CD14-positive monocyte (primary cell): ENCODE measurements at regions not wholly inside any gene's neighbourhood (a gene's known extent, or its start where the extent isn't known, plus 50 kb on each side); places are given as distances from the start of the nearest gene placed in this dataset.

Experiments used
- DNase-seq, 3 donors: peaks; one replicate each; pipeline ENCODE4 v3.0.0-alpha.2; 2011 to 2022
- H2AFZ ChIP-seq: 2 replicates; pipeline ENCODE4 v1.6.0; 2012; ENCODE audit warnings: mild to moderate bottlenecking, low read depth, low read length, inconsistent platforms; ENCODE audit not compliant: insufficient read depth, poor library complexity, severe bottlenecking
- H3K27ac ChIP-seq, 2 donors: 1 replicate in 1 of 2; 2 replicates in 1 of 2; pipeline ENCODE4 v1.5.1; 2012 to 2013; ENCODE audit warnings: low read length in 2 of 2, control low read depth in 1 of 2, inconsistent platforms in 1 of 2, low read depth in 1 of 2, mild to moderate bottlenecking in 1 of 2
- H3K27me3 ChIP-seq, 2 donors: one replicate each; pipeline versions ENCODE4 v1.6.0 to v1.6.1; 2011 to 2013; ENCODE audit warnings: low read length in 2 of 2; ENCODE audit not compliant: control insufficient read depth in 2 of 2, insufficient read depth in 2 of 2
- H3K36me3 ChIP-seq, 2 donors: replicated peaks in 1 of 2; 1 replicate in 1 of 2; 2 replicates in 1 of 2; pipeline versions ENCODE4 v1.5.1 to v1.6.1; 2012 to 2013; ENCODE audit warnings: low read length in 2 of 2, control low read depth in 1 of 2, inconsistent platforms in 1 of 2, mild to moderate bottlenecking in 1 of 2; ENCODE audit not compliant: insufficient read depth in 2 of 2, control insufficient read depth in 1 of 2
- H3K4me1 ChIP-seq, 2 donors: 1 replicate in 1 of 2; 2 replicates in 1 of 2; pipeline versions ENCODE4 v1.5.1 to v1.6.1; 2012 to 2013; ENCODE audit warnings: low read length in 2 of 2, control low read depth in 1 of 2, inconsistent platforms in 1 of 2, mild to moderate bottlenecking in 1 of 2, moderate library complexity in 1 of 2; ENCODE audit not compliant: insufficient read depth in 2 of 2, control insufficient read depth in 1 of 2
- H3K4me2 ChIP-seq: replicated peaks from 2 replicates; pipeline ENCODE3; 2012; ENCODE audit warnings: low read length, moderate library complexity, mild to moderate bottlenecking; ENCODE audit not compliant: poor library complexity, severe bottlenecking; ENCODE audit errors: extremely low read depth
- H3K4me3 ChIP-seq, 3 experiments: fragments of 200-600 bp in 1 of 3; sonication (generic) in 1 of 3; replicated peaks in 1 of 3; 1 replicate in 2 of 3; 2 replicates in 1 of 3; pipeline ENCODE4 v1.5.1; 2011 to 2013; ENCODE audit warnings: low read length in 3 of 3, mild to moderate bottlenecking in 3 of 3, control low read depth in 2 of 3, low read depth in 2 of 3, inconsistent platforms in 1 of 3, moderate library complexity in 1 of 3
- H3K79me2 ChIP-seq: 2 replicates; pipeline ENCODE4 v1.6.0; 2012; ENCODE audit warnings: mild to moderate bottlenecking, control low read depth, inconsistent platforms, low read length, moderate library complexity; ENCODE audit not compliant: insufficient read depth
- H3K9ac ChIP-seq: 2 replicates; pipeline ENCODE4 v1.6.0; 2017; ENCODE audit warnings: low read length, mild to moderate bottlenecking; ENCODE audit not compliant: insufficient read depth, poor library complexity, severe bottlenecking
- H3K9me3 ChIP-seq, 2 donors: replicated peaks in 1 of 2; 1 replicate in 1 of 2; 2 replicates in 1 of 2; pipeline versions ENCODE4 v1.5.1 to v1.6.1; 2012 to 2013; ENCODE audit warnings: low read length in 2 of 2, control low read depth in 1 of 2; ENCODE audit not compliant: control insufficient read depth in 1 of 2, insufficient read depth in 1 of 2
- H4K20me1 ChIP-seq: 2 replicates; pipeline ENCODE4 v1.6.0; 2012; ENCODE audit warnings: mild to moderate bottlenecking, low read length, control low read depth, moderate library complexity; ENCODE audit not compliant: insufficient read depth
- H3K27ac Mint-ChIP-seq, 7 donors: one replicate each; pipeline ENCODE4 v1.8.0; 2020; ENCODE audit warnings: mild to moderate bottlenecking in 7 of 7, mixed read lengths in 7 of 7, moderate library complexity in 6 of 7, inconsistent platforms in 2 of 7
- H3K27me3 Mint-ChIP-seq, 3 donors: one replicate each; pipeline ENCODE4 v1.8.0; 2021 to 2022; ENCODE audit warnings: low read depth in 3 of 3, mild to moderate bottlenecking in 3 of 3, mixed read lengths in 3 of 3, moderate library complexity in 3 of 3, inconsistent platforms in 1 of 3
- H3K36me3 Mint-ChIP-seq, 2 donors: one replicate each; pipeline ENCODE4 v1.8.0; 2020; ENCODE audit warnings: mixed read lengths in 2 of 2, inconsistent platforms in 1 of 2, mild to moderate bottlenecking in 1 of 2
- H3K4me1 Mint-ChIP-seq: one replicate; pipeline ENCODE4 v1.8.0; 2020; ENCODE audit warnings: mild to moderate bottlenecking, mixed read lengths
- H3K4me3 Mint-ChIP-seq, 2 donors: one replicate each; pipeline ENCODE4 v1.8.0; 2020; ENCODE audit warnings: mild to moderate bottlenecking in 2 of 2, mixed read lengths in 2 of 2, moderate library complexity in 1 of 2
- H3K9me3 Mint-ChIP-seq, 7 donors: one replicate each; pipeline ENCODE4 v1.8.0; 2020 to 2022; ENCODE audit warnings: mixed read lengths in 7 of 7, mild to moderate bottlenecking in 6 of 7, moderate library complexity in 6 of 7, inconsistent platforms in 2 of 7
- WGBS: methylation state at CpG from one replicate; pipeline ENCODE4 v1.1.5; 2013; ENCODE audit warnings: missing lambda C conversion rate; ENCODE audit not compliant: insufficient coverage; 5-methylcytosine and 5-hydroxymethylcytosine counted together
- intact Hi-C, 2 donors: fragments of 100-400 bp; cut with micrococcal nuclease; formaldehyde crosslinking; loops; one replicate each; pipeline versions ENCODE4 v1.15.0 to v1.15.1; 2023
- TF ChIP-seq, protein P1 (sequence below): fragments of 200-600 bp; IDR thresholded peaks from one replicate; pipeline ENCODE4 v1.8.0; 2022; ENCODE audit warnings: antibody characterized with exemption, mild to moderate bottlenecking

DNA sequence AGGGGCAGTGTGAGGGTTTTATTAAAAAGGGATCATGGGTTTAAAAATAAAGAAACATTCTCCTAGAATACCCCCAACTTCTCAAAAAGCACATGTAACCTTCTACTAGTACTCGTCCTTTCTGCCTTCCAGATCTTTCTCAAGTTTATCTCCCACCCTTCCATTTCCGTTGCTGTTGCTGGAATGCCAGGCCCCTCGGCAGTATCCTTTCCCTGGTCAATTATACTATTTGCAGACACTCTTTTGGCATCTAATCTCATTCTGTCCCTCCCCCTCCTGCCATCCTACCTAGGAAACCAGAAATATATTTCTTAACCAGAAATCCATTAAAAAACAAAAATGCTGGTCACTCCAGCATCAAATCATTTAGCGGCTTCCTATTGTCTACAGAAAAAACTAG, 198.2 kb upstream of the ATP2B1 start:
- Histone ChIP-seq H4K20me1 (no peaks in the 10 kb centered on the region), H3K36me3 (no peaks in the 10 kb centered on the region), H3K9ac (no peak overlapping the region), H2AFZ (no peak overlapping the region), H3K4me3 (no peak overlapping the region), H3K27me3 (no peaks in the 10 kb centered on the region), H3K27ac (no peak overlapping the region), H3K4me1 (peaks cover 7 to 9% of the 10 kb centered on the region in 2 donors), H3K79me2 (no peaks in the 10 kb centered on the region), H3K9me3 (peaks cover 0 to under 1% of the 10 kb centered on the region in 2 donors), H3K4me2 (no peak overlapping the region)
- TF ChIP-seq, protein P1, sequence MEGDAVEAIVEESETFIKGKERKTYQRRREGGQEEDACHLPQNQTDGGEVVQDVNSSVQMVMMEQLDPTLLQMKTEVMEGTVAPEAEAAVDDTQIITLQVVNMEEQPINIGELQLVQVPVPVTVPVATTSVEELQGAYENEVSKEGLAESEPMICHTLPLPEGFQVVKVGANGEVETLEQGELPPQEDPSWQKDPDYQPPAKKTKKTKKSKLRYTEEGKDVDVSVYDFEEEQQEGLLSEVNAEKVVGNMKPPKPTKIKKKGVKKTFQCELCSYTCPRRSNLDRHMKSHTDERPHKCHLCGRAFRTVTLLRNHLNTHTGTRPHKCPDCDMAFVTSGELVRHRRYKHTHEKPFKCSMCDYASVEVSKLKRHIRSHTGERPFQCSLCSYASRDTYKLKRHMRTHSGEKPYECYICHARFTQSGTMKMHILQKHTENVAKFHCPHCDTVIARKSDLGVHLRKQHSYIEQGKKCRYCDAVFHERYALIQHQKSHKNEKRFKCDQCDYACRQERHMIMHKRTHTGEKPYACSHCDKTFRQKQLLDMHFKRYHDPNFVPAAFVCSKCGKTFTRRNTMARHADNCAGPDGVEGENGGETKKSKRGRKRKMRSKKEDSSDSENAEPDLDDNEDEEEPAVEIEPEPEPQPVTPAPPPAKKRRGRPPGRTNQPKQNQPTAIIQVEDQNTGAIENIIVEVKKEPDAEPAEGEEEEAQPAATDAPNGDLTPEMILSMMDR: no peak
- DNase-seq: no peak
- H3K27ac Mint-ChIP-seq: no peak overlapping the region
- peaks cover 0 to 8% (median 4%) of the 10 kb centered on the region in 7 donors for H3K9me3 Mint-ChIP-seq
- WGBS: 92% methylated on average over 4 of the region's 4 CpGs
- peaks cover 0 to 2% of the 10 kb centered on the region in 2 donors for H3K36me3 Mint-ChIP-seq
- H3K27me3 Mint-ChIP-seq: no peaks in the 10 kb centered on the region
- H3K4me3 Mint-ChIP-seq: no peak overlapping the region
- intact Hi-C loops: no loop called here
- peaks cover 7% of the 10 kb centered on the region for H3K4me1 Mint-ChIP-seq

- Histone ChIP-seq H3K27ac (no peak overlapping the region), H3K79me2 (no peaks in the 10 kb centered on the region), H3K4me3 (no peak overlapping the region), H3K36me3 (no peaks in the 10 kb centered on the region), H3K27me3 (no peaks in the 10 kb centered on the region), H3K9me3 (no peaks in the 10 kb centered on the region), H3K4me2 (no peak overlapping the region), H3K9ac (no peak overlapping the region), H4K20me1 (no peaks in the 10 kb centered on the region), H2AFZ (no peak overlapping the region), H3K4me1 (peaks cover 9 to 11% of the 10 kb centered on the region in 2 donors)
- intact Hi-C loops: no loop called here
- no peaks in the 10 kb centered on the region for H3K36me3 Mint-ChIP-seq
- TF ChIP-seq, protein P1: no peak
- H3K27me3 Mint-ChIP-seq: no peaks in the 10 kb centered on the region
- H3K9me3 Mint-ChIP-seq: peaks cover 0 to 4% (median 0%) of the 10 kb centered on the region in 7 donors
- H3K4me1 Mint-ChIP-seq: peaks cover 10% of the 10 kb centered on the region
- no peak for DNase-seq
- no peak overlapping the region for H3K4me3 Mint-ChIP-seq
- H3K27ac Mint-ChIP-seq: no peak overlapping the region
Measured at GRCh38 chr12:89906178-89906577, 197.5 kb upstream of the ATP2B1 start.
